GM18498 (cell line): ENCODE measurements at regions not wholly inside any gene's neighbourhood (a gene's known extent, or its start where the extent isn't known, plus 50 kb on each side); places are given as distances from the start of the nearest gene placed in this dataset.

ENCODE experiments used
- ATAC-seq: cut with Tn5 transposase; IDR thresholded peaks from one replicate; pipeline ENCODE4 v1.9.1; 2021; ENCODE audit warnings: mild to moderate bottlenecking, moderate library complexity; ENCODE audit not compliant: unreplicated experiment

DNA sequence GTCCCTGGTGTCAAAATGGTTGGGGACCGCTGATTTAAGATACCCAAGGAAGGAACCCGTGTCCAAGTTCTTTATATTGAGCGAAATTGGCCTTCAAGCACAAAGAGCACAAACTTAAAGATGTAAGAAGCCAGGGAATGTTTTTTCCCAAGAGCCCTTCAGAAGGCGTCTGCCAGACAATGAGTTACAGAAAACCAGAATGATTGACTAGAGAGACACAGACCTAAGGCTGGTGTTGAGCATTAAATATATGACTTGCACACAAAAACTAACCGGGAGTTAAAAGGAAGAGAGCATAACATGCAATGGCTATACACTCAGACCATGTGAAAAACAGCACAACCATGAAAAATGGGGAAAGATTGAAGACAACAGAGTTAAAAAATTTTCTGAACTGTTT lies 157.5 kb upstream of the FAM9B start:
- ATAC-seq: no peak

DNA sequence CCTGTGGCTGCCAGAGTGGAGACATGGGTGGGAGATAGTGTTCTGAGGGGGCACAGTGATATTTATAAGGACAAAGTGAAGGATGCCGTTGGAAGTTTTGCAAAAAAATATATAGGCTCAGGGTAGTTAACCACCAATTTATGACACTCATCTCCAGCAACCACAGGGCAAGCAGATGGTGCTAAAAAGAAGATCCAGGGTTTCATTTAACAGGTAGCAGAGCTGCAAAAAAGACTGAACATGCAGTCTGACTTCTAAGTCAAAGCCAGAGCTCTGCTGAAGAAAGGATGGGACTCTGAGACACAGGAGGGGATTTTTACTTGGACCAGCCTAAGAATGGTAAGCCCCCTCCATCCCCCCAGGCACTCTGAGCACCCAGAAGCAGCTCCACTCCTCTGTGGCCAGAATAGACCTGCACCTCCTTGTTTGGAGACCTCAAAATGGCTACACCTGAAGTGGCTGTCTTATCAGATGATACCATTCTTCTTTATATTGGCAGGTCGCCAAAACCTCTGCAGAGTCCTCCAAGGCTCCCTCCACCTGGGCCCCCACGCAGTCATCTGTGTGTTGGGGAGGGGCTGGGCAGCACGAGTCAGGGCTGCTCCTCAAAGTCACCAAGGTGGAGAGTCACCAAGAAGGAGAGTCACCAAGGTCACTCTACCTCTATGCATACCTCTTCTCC lies 161.4 kb upstream of the FAM9B start:
- no peak for ATAC-seq

DNA sequence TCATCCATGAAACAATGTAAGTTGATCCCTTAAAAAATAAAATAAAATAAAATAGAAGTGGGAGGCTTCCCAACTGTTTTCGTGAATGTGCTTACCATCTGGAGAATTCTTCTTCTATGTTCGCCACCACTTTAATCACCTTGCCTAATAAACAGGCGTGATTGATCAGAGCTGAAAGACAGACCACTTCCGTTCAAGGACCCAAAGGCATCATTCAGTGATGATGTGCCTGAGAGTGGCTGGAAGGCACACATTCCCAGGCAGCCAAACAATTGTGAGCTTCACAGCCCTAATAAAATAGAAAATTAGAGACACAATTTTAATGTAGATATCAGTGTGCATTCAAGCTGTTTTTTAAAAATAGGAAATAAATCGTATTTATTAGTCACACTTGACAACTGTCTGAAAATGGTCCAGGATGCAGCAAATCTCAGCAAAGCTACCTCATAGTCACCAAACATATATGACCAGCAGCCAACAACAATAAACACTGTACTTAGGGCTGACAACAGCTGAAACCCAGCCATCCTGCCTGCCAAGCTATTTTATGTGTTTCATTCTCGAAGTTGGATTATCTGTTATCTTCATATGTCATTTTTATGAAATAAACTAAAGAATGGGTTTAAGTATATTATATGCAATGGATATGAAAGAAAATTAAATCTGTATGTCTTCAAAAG lies 163.2 kb upstream of the FAM9B start:
- no peak for ATAC-seq

DNA sequence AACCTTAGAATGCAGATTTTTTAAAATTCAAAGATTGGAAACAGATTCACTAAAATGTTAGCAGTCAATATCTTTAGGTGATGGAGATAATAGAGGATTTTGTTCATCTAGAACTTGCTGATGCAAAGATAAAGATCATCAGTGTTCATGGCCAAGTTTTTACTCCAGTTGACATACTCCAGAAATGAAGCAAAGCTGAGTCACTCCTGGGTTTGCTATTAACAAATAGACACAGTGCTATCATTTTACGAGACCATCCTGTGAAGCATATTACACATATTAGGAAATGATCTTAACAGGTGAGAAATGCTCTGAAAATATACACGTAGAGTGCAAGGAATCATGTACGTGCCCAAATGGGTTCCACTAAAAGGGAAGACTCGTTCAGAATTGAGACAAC lies 170.6 kb upstream of the FAM9B start:
- ATAC-seq: no peak

DNA sequence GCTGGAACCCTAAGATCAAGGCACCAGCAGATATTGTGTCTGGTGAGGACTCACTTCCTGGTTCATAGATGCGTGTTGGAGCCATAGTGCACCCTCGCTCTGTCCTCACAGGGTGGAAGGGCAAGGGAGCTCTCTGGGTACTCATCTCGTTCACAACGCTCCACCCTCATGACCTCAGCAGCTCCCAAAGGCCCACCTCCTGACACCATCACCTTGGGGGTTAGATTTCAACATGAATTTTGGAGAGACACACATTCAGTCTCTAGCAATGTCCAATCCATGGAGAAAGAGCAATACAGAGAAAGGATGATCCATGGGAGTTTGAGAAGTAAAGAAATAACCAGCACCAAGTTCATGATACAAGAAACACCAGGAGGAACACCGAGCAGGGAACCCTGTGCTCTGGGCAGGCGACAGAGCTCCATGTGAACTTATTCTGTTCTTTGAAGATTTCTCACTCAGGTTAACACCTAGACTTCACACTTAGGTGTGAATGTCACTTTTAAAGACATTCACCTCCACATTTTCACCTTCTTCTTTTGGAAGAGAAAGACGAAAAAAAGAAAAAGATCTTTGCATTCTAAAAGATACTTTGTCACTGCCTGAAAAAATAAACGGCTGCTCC lies 171.8 kb upstream of the FAM9B start:
- ATAC-seq: no peak

DNA sequence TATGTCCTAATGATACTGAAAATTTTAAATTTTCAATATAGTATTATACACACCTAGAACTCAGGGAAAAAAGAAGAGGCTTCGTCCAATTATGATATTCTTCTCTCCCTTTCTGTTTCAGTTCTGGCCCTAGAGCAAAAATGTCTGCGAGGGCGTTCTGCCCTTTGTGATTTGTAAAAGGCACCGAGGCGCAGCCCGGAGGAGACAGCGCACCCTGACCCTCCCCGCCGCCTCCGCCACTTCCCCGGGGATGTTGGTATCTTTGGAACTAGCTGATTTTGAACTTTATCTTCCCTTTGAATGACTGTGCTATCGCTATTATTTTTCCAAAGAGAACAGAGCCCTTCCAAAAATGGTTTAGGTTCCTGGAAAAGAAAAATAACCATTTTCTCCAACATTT lies 173.2 kb upstream of the FAM9B start:
- no peak for ATAC-seq

DNA sequence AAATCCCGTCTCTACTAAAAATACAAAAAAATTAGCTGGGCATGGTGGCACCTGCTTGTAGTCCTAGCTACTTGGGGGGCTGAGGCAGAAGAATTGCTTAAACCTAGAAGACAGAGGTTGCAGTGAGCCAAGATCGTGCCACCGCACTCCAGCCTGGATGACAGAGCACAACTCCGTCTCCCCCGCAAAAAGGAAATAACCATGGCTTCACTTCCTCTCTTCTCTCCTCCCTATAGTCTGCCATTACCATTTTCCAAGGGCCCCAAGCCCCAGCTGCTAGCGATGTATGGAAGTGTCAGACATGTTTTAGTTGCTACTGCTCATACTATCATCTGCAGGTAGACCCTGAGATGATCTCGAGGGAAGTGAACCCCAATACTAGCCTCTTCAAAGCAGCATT lies 177.3 kb upstream of the FAM9B start:
- ATAC-seq: no peak

DNA sequence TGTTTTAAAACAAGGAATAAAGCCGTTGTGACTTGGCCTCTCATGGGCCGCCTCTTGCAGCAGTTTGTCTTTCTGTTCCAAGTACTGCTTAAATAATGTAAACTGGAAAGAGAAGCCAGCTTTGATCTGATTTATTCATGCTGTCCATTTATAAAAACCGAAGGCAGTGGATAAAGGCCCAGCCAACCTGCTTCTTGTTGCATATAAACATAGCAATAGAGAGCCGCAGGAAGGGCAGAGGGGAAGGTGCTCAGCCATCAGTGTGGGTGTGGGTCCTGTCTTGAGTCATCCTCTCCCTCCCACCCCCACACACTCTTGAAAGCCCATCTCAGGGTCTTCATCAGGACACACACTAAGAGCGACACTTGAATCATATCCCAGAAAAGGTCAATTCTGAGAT lies 187.9 kb upstream of the FAM9B start:
- no peak for ATAC-seq

DNA sequence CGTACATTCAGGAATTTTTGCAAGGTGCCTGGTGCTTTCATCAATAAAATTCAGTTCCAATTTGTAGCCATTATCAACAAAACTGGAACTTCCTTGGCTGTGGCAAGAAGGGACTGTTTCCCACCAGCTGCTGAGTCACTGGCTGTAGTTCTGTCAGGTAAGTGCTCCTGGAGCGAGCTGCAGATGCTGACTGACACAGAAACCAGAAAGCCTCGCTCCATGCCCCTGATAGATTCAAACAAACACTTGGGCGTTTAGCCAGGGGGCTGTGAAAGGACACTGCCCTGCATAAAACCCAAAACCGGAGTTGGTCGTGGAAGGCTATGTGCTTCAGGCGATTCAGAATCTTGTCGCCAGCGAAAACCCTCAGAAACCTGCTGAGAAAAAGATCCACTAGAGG lies 188.4 kb upstream of the FAM9B start:
- no peak for ATAC-seq

DNA sequence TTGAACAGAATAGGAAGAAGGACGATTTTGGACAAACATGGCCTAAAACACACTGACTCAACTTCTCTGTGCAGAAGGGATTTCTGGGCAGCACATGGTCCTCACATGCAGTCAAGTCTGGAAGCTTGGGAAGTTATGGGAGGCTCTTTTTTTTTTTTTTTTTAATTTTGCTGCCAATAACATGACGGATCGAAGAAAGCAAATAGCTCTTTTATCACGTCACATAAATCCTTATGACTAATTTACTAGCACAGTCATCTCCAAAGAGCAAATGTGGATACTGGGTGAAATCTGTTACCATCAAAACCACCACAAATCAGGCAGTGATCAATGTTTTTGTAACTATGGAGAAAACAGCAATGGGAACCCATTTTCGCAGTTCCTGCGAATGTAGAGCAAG lies 193.3 kb upstream of the FAM9B start:
- no peak for ATAC-seq

DNA sequence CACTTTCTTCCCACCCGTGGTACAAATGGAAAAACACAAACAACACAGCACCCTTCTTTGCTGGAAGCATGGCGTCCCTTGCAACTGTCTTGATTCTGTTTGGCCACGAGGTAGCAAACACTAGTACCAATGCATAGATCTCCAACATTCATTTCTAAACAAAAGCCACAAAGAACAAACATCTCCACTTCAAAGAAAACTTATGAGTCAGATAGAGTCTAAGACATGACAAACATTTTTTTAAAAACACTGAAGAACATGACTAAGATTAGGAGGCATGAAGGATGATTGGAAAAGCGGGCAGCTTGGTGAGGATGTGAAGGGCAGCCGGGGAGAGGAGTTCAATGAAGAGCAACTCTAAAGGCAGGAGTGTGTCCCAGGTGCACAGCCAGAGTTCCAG lies 197.6 kb upstream of the FAM9B start:
- no peak for ATAC-seq

DNA sequence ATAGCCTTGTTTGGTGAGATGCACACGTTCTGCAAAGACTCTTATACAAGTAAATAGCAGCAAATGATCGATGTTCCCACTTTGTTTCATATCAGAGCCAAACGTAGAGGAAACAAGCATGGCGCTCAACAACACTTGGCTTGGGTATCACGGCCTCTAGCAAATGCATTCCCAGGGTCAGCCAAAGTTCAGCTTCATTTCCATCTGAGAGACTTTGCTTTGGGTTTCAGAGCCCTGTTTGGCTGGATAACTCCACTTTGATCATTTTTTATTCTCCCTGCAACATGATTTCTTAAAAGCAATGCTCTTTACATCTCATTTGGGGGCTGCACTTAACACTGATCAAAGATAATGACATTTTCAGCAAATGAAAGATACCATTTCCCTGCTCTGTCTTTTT lies 199.2 kb upstream of the FAM9B start:
- no peak for ATAC-seq

DNA sequence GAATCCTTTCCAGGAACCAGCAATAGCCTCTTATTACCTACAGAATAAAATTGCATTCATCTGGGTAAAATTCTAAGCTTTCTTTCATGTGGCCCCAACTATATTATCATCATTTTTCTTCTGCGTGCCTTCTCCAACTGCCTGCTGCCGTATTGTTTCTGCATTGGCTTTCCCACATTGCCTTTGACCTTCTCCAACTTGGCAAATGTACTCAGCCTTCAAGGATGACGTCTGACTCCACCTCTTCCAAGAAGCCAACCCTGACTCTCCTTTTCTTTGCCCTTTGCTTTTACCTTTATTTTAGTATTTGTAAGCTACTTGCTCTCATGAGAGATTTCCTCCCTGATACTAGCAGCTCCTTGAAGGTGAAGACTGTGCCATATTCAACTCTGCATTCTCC lies 200.4 kb upstream of the FAM9B start:
- ATAC-seq: no peak

DNA sequence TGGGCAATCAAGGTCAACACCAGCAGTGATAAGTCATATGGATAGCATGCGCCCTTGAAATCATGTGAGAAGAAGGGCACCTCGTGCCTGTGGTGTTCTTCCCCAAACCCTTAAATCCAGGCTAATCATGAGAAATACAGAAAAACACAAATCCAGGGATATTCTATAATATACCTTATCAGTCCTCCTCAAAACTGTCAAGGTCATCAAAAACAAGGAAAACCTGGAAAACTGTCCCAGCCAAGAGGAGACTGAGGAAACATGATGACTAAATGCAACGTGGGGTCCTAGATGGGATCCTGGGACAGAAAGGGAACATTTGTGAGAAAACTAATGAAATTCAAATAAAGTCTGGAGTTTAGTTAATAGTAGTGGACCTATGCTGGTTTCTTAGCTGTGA lies 201.8 kb upstream of the FAM9B start:
- ATAC-seq: no peak

DNA sequence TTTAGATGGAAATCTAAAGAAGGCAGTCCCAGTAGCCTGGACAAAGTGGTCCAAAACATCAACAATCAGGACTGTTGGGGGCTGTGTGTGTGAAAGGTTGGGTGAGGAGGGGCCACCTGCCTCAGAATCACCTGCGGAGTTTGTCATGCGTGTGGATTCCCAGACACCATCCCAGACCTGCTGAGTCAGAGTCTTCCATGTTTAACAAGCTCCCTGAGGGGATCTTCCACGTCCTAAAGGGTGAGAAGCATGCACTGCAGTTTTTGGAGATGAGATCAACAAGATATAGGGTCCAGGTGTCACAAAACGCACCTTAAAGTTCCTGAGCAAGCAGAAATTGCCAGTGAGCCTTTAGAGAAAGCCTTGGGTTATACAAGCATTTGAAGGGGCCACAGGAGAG lies 207.0 kb upstream of the FAM9B start:
- ATAC-seq: no peak

DNA sequence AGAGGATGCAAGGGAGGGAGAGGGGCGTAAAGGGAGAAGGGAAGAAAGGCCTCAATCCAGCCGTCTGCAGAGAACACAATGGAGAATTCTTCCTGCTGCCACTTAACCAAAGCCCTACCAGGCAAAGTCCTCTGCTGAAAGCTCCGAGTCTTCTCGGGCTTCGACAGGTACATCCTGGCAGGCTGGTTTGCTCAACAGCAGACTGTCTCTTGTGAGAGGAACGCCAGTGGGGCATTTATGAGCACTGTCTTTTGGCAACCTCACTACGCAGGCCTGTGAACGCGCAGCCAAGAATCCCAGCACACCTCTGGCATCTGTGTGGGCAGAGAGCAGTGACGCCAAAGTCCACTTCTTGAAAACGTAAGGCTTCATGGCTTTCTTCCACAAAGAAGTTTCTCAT lies 207.5 kb upstream of the FAM9B start:
- no peak for ATAC-seq

DNA sequence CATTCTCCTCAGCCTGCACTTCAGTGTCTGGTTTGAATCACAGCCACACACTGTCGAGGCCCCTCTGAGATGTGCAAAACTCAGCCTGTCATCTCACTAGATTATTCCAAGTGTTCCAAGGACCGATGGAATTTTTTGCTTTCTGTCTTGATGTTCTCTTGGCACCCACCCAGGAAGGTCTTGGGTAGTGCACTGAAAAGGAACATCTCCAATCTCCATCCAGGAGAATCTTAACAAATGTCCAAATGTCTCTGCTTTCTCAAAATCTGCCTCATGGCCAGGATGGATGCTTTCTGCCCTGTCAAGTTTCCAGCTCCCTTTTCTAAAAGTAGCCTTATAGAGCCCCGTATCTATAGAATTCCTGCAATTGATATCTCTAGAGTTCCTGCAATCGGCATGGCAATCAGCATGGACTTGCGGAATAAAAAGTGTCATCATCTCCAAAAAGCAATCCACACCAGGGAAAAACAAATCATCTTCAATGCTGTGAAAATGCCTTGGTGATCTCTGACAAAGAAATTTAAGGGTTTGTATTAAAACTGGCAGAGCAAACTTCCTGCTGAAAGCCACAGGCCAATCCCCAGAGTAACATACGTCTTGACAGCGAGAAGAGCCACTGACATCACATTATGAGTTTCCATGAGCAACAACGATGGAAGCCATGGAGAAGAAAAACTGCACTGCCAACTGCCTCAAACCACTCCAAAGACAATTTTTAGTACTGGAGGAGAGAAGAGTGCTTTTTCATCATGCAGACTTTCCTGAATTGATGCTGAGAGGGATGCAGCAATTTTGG lies 215.3 kb upstream of the FAM9B start:
- ATAC-seq: no peak

DNA sequence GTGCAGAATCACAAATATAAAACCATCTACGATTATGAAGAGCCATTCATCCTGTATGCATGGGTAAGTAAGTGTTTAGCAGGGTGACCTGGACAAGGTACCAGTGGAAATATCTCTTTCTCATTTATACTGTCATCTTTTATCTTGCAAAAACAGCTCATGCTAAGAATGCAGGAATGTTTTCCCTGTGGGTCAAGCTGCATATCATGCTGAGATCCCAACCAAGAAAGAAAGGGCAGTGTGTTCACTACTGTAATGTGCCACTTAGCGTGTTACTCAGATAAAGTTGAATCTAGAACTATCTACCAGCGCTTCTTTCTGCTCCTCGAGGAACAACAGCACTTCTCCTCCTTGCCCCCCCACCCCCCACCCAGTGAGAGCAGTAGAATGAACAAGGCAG lies 212.7 kb upstream of the TBL1X start:
- ATAC-seq: no peak

DNA sequence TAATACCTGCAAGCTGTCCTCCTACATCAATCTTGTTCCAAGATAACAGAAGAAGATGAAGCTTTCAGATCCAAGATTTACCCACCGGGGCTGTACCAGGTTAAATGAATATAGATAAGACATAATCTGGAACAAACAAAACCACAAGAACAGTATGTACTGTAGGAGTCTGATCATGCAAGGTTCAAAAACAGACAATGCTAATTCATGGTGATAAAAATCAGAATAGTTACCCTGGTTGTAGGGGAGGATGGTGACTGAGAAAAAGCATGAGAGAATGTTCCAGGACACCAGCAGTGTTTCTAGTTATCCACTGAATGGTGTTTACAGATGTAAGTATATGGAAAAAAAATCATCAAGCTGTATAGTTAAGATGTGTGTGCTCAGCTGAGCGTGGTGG lies 211.6 kb upstream of the TBL1X start:
- no peak for ATAC-seq

DNA sequence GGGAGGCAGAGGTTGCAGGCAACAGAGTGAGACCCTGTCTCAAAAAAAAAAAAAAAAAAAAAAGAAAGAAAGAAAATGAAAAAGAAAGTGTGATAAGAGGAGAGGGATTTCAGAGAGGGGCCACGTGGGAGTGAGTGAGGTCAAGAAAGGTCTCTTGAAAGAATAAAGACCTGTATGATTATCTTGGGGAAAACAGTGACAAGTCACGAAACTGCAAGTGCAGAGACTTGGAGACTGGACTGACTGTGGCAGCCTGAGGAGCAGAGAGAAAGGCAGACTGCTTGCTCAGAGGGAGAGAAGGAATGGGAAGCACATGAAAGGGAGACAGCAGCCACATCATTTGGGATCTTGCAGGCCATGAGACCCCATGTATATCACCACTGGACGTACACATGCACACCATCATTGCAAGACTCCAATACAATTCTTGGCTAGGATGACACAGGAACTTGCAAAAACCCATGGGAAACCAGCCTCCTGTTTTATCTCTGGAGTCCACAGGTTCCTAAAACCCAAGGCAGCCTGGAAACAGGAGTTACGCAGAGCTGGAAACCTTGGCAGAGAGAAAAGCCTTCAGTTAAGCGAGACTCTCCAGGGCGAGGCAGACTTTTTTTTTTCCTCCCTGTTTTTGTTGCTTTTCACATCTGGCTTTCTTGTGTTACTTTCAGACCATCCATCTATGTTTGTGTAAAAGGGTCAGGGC lies 207.0 kb upstream of the TBL1X start:
- no peak for ATAC-seq

DNA sequence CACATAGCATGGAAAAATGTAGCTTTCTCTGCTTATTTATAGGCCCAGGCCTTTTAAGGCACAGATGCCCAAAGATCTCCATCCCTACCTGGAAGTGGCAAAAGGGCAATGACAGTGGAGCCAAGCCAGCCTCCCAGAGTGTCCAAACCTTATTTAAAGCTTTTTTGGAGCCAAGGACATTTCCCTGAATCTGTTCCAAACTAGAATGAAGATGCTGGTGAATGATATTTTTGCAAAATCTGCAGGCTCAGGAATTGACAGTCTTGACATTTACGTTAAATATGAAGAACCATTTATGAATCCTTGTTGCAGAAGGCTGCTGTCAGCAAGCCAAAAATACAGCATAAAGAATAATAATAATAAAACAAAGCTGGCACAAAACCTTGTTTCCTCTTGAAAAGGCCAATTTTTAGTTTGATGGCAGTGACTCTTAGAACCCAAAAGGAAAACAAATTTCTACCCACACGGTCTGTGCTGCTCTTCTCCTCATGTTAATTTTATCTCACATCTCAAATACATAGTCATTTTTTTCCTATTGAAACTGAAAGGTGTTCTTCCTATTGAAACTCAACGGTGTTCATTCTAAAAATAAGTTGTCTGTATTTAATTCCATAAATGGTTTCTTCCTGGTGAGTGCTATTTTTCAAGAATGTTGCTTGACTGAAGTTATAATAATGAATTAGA lies 206.3 kb upstream of the TBL1X start:
- no peak for ATAC-seq
